ENCODE measurements at regions not wholly inside any gene's neighbourhood (a gene's known extent, or its start where the extent isn't known, plus 50 kb on each side); places are given as distances from the start of the nearest gene placed in this dataset.

GRCh38 chr3:20773320-20773984 lies 587.4 kb upstream of the SGO1 start:
- no peak overlapping the region for H3K27ac Mint-ChIP-seq
- no peaks in the 10 kb centered on the region for H3K4me1 ChIP-seq (ENCODE audit: insufficient read depth)

More at GRCh38 chr3:20773320-20773984, 587.4 kb upstream of the SGO1 start:
- Mint-ChIP-seq H3K27me3 (ENCODE audit: insufficient read depth, low read depth, poor library complexity) (no peaks in the 10 kb centered on the region), H3K36me3 (ENCODE audit: low read depth) (no peaks in the 10 kb centered on the region), H3K4me1 (no peaks in the 10 kb centered on the region), H3K9me3 (no peaks in the 10 kb centered on the region), H3K4me3 (no peak overlapping the region)
- Histone ChIP-seq H3K9me2 (ENCODE audit: insufficient read depth) (peaks cover under 1% of the 10 kb centered on the region; the same call in 1 of the 2 replicates), H3F3A (replicated peaks; ENCODE audit: low read depth) (no peaks in the 10 kb centered on the region), H3K27ac (ENCODE audit: low read depth) (no peak overlapping the region), H3K79me2 (replicated peaks; ENCODE audit: insufficient read depth) (no peaks in the 10 kb centered on the region), H3K4me2 (no peak overlapping the region), H3K36me3 (ENCODE audit: insufficient read depth) (no peaks in the 10 kb centered on the region), H2AFZ (no peak overlapping the region), H4K20me1 (replicated peaks; ENCODE audit: insufficient read depth) (no peaks in the 10 kb centered on the region), H3K27me3 (ENCODE audit: insufficient read depth) (no peaks in the 10 kb centered on the region), H3K4me3 (no peak overlapping the region)
- TF ChIP-seq EZH2phosphoT487 (IDR thresholded peaks at IDR 0.05; ENCODE audit: unreplicated experiment) (no peak), ETS1 (IDR thresholded peaks at IDR 0.05) (no peak), JUNB (IDR thresholded peaks at IDR 0.05; ENCODE audit: unreplicated experiment) (no peak), REST (IDR thresholded peaks at IDR 0.05; ENCODE audit: unreplicated experiment) (no peak), CREB1 (CRISPR knock-in tag; IDR thresholded peaks at IDR 0.05; ENCODE audit: low read depth) (no peak), ZNF462 (CRISPR knock-in tag; IDR thresholded peaks at IDR 0.05) (no peak), POLR2AphosphoS5 (IDR thresholded peaks at IDR 0.05; ENCODE audit: low read depth) (no peak), CTCF (conservative IDR thresholded peaks at IDR 0.05; ENCODE audit: low read depth in 2 of 2) (no peak), ZNF114 (CRISPR knock-in tag; IDR thresholded peaks at IDR 0.05) (no peak), STAT1 (IDR thresholded peaks at IDR 0.05; ENCODE audit: unreplicated experiment) (no peak), NANOG (IDR thresholded peaks at IDR 0.05; ENCODE audit: borderline replicate concordance) (no peak), EZH2 (IDR thresholded peaks at IDR 0.05; ENCODE audit: low read depth, unreplicated experiment) (no peak)
- no peak for DNase-seq (ENCODE audit: low spot score)
- ATAC-seq: no peak
